T-helper 2 cell treated with Interferon-gamma antibody and Interleukin-4, amounts not matched to agents 5 μg/mL and 100 μg/mL, for 36 hours (primary cell): ENCODE measurements at regions not wholly inside any gene's neighbourhood (a gene's known extent, or its start where the extent isn't known, plus 50 kb on each side); places are given as distances from the start of the nearest gene placed in this dataset.
"Not testable (repeated sequence)": the region's sequence is repeated elsewhere in the genome, so short reads cannot be mapped to it uniquely, and the experiment has no call there.

Source experiments
- DNase-seq: peaks from one replicate; pipeline ENCODE4 v3.0.0; 2021; ENCODE audit warnings: low spot score
- H3K27ac Mint-ChIP-seq: one replicate; pipeline ENCODE4 v1.8.0; 2021; ENCODE audit warnings: mild to moderate bottlenecking, mixed read lengths
- H3K27me3 Mint-ChIP-seq: one replicate; pipeline ENCODE4 v1.8.0; 2021; ENCODE audit warnings: low read depth, mixed read lengths
- H3K36me3 Mint-ChIP-seq: one replicate; pipeline ENCODE4 v1.8.0; 2021; ENCODE audit warnings: low read depth, mixed read lengths
- H3K4me1 Mint-ChIP-seq: one replicate; pipeline ENCODE4 v1.8.0; 2021; ENCODE audit warnings: low read depth, mixed read lengths
- H3K4me3 Mint-ChIP-seq: one replicate; pipeline ENCODE4 v1.8.0; 2022; ENCODE audit warnings: mild to moderate bottlenecking, moderate library complexity, mixed read lengths
- H3K9me3 Mint-ChIP-seq: one replicate; pipeline ENCODE4 v1.8.0; 2021; ENCODE audit warnings: mixed read lengths

DNA sequence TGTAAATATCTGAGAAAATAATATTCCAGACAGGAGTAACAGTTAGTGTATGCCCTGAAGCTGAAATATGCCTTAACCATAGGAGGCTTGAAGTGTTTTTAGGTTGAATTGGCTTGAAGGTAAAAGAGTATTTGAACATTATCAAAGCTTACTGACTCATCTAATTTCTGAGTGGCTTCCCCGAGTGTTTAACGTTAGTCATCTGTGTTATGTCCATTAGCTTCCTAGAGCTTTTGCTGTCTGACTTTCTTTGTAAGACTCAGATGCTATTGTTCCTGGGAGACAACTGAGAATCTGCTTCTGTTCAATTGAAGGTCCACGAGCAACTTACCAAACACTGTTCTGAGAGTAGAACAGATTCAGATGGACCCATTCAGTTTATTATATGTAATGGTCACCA lies 656.8 kb upstream of the NECTIN3 start:
- Mint-ChIP-seq H3K27me3 (no peaks in the 10 kb centered on the region), H3K27ac (no peak overlapping the region), H3K36me3 (no peaks in the 10 kb centered on the region), H3K4me1 (no peaks in the 10 kb centered on the region), H3K4me3 (no peak overlapping the region), H3K9me3 (no peaks in the 10 kb centered on the region)
- no peak for DNase-seq

DNA sequence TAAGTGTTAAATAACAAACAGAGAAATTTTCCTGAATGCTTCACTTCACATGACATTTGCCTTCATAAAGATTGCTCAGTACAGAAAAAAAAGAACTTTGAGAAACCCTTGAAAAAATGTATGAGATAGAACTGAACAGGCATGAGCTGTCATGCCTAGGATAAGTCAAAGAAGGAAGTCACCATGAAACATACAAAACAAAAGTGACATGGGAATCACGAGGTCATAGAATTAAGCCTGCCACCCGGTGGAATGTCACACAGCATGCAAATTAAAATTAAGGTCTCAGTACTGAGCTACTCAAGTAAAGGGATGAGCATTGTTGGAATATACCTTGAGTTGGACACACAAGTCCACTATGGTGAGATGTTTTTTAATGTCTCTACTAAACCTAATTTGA lies 652.5 kb upstream of the NECTIN3 start:
- H3K4me3 Mint-ChIP-seq: no peak overlapping the region
- no peaks in the 10 kb centered on the region for H3K4me1 Mint-ChIP-seq
- no peak overlapping the region for H3K27ac Mint-ChIP-seq
- H3K36me3 Mint-ChIP-seq: no peaks in the 10 kb centered on the region
- no peak for DNase-seq
- H3K9me3 Mint-ChIP-seq: no peaks in the 10 kb centered on the region
- no peaks in the 10 kb centered on the region for H3K27me3 Mint-ChIP-seq

DNA sequence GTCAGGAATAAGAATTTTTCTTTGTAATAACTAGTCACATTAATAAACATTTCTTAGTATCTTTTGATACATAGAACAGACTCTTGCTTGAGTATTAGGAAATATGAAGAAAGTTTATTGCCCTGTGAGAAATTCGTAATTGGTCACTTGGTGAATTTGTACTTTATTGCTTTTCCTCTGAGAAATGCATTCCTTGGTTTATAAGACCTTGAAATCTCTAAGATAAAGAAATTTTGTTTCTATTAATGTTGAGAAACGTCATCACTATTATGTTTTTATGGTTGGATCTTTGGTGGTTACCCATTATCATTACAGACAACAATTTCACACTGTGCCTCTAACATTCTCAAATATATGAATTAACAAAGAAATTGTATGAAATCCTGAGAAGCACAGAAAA lies 652.0 kb upstream of the NECTIN3 start:
- H3K27me3 Mint-ChIP-seq: no peaks in the 10 kb centered on the region
- H3K4me3 Mint-ChIP-seq: no peak overlapping the region
- H3K36me3 Mint-ChIP-seq: no peaks in the 10 kb centered on the region
- H3K27ac Mint-ChIP-seq: no peak overlapping the region
- H3K9me3 Mint-ChIP-seq: no peaks in the 10 kb centered on the region
- H3K4me1 Mint-ChIP-seq: no peaks in the 10 kb centered on the region
- DNase-seq: no peak

DNA sequence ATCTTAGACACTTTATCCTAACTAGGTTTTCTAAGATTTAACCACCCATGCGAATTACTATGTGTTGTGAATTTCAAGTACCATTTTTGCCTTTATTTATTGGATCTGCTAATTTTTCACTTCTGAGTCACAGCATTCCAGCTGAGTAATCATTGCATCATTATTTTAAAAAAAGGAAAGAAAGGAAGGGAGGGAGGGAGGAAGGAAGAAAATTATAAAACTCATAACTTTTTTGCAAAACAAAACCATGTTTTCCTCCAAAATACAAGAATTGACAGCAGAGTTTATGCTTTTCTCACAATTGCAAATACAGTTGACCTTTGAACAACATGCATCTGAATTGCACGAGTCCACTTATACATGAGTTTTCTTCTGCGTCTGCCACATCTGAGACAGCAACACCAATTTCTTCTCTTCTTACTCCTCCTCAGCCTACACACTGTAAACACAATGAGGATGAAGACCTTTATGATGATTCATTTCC lies 651.4 kb upstream of the NECTIN3 start:
- H3K27me3 Mint-ChIP-seq: no peaks in the 10 kb centered on the region
- H3K4me3 Mint-ChIP-seq: no peak overlapping the region
- no peaks in the 10 kb centered on the region for H3K9me3 Mint-ChIP-seq
- H3K36me3 Mint-ChIP-seq: no peaks in the 10 kb centered on the region
- no peaks in the 10 kb centered on the region for H3K4me1 Mint-ChIP-seq
- DNase-seq: no peak
- H3K27ac Mint-ChIP-seq: no peak overlapping the region

DNA sequence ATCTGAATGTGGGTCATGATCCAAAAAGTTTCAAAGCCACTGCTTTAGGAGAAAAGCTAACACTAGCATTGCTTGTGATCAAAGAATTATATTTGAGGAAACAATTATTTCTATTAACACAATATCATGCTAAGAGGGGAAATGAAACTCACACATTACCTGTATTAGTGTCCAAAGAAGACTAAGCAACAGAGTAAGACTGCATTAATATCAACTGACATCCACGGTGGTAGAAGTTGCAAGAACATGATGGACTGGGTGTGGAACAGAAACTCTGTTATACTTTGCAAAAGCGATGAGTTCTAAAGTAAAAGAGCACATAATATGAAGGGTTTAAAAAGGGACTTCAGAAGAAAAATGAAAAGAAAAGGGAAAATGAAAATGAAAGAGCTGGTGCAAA lies 648.3 kb upstream of the NECTIN3 start:
- H3K9me3 Mint-ChIP-seq: no peaks in the 10 kb centered on the region
- H3K36me3 Mint-ChIP-seq: no peaks in the 10 kb centered on the region
- H3K27ac Mint-ChIP-seq: no peak overlapping the region
- H3K4me3 Mint-ChIP-seq: no peak overlapping the region
- H3K4me1 Mint-ChIP-seq: no peaks in the 10 kb centered on the region
- DNase-seq: no peak
- no peaks in the 10 kb centered on the region for H3K27me3 Mint-ChIP-seq

DNA sequence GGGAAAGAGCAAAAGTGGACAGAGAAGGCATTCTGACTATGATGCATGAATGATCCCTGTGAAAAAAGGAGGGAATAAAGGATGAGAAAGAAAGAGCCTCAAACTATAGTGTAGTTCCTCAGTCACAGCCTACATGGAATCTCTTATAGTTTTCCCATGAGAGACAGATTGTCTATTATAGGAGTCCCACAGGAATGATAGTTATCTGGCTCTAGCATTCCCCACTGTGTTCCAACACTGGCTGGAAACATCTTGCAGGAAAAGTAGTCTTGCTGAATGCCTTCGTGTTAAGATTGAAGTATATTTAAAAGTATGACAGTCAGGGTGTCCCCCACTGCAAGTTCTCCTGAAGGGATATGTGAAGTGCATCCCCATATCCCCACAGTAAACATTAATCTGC lies 641.5 kb upstream of the NECTIN3 start:
- H3K4me1 Mint-ChIP-seq: no peaks in the 10 kb centered on the region
- no peaks in the 10 kb centered on the region for H3K36me3 Mint-ChIP-seq
- no peaks in the 10 kb centered on the region for H3K27me3 Mint-ChIP-seq
- H3K4me3 Mint-ChIP-seq: no peak overlapping the region
- H3K27ac Mint-ChIP-seq: no peak overlapping the region
- DNase-seq: no peak
- H3K9me3 Mint-ChIP-seq: no peaks in the 10 kb centered on the region

DNA sequence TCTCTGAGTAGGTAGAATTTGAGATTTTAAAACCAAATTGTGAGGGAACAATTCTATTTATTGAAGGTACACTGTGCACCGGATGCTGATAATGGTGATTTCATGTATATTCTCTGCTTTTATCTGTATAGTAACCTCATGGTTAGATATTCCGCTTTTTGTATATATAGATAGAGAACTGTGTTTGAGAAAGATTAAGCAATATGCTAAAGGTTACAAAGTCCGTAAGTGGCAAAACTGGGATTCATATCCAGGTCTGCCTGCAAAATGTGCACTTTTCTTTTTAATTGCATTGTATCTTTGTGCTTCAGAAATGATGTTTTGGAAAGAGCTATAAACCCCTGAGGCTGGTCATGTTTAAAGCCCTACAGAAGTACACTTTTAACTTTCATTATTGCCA lies 635.4 kb upstream of the NECTIN3 start:
- H3K36me3 Mint-ChIP-seq: no peaks in the 10 kb centered on the region
- no peaks in the 10 kb centered on the region for H3K9me3 Mint-ChIP-seq
- H3K27ac Mint-ChIP-seq: no peak overlapping the region
- DNase-seq: no peak
- H3K4me1 Mint-ChIP-seq: no peaks in the 10 kb centered on the region
- H3K4me3 Mint-ChIP-seq: no peak overlapping the region
- no peaks in the 10 kb centered on the region for H3K27me3 Mint-ChIP-seq

DNA sequence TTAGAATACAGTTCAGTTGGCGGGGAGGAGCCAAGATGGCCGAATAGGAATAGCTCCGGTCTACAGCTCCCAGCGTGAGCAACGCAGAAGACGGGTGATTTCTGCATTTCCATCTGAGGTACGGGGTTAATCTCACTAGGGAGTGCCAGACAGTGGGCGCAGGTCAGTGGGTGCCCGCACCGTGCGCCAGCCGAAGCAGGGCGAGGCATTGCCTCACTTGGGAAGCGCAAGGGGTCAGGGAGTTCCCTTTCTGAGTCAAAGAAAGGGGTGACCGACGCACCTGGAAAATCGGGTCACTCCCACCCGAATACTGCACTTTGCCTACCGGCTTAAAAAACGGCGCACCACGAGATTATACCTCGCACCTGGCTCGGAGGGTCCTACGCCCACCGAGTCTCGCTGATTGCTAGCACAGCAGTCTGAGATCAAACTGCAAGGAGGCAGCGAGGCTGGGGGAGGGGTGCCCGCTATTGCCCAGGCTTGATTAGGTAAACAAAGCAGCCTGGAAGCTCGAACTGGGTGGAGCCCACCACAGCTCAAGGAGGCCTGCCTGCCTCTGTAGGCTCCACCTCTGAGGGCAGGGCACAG lies 631.5 kb upstream of the NECTIN3 start:
- not testable (repeated sequence) for H3K27ac Mint-ChIP-seq, H3K36me3 Mint-ChIP-seq, H3K9me3 Mint-ChIP-seq, H3K4me3 Mint-ChIP-seq, H3K27me3 Mint-ChIP-seq, DNase-seq, H3K4me1 Mint-ChIP-seq

DNA sequence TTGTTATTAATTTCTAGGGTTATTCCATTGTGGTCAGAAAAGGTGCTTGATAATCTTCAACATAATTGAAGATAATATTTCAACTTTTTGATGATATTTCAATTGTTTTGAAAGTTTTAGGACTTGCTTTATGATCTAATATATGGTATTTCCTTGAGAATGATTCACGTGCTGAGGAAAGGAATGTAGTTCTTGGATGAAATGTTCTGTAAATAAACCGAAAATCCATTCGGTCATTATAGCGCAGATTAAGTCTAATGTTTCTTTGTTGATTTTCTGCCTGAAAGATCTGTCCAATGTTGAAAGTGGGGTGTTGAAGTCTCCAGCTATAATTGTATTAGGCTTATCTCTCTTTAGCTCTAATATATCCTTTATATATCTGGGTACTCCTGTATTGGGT lies 617.5 kb upstream of the NECTIN3 start:
- Mint-ChIP-seq H3K36me3 (no peaks in the 10 kb centered on the region), H3K4me3 (no peak overlapping the region), H3K9me3 (no peaks in the 10 kb centered on the region), H3K27ac (no peak overlapping the region), H3K4me1 (no peaks in the 10 kb centered on the region), H3K27me3 (no peaks in the 10 kb centered on the region)
- DNase-seq: no peak

DNA sequence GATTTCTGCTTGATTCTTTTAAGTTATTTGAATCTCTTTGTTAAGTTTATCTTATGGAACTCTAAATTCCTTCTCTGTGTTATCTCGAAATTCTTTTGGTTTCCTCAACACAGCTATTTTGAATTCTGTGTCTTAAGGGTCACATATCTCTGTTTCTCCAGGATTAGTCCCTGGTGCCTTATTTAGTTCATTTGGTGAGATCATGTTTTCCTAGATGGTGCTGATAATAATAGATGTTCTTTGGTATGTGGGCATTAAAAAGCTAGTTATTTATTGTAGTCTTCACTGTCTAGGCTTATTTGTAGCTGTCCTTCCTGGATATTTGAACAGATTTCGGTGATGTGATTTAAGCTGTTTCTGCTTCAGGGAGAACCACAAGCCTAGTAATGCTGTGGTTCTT lies 615.6 kb upstream of the NECTIN3 start:
- no peak for DNase-seq
- Mint-ChIP-seq H3K9me3 (no peaks in the 10 kb centered on the region), H3K36me3 (no peaks in the 10 kb centered on the region), H3K4me3 (no peak overlapping the region), H3K4me1 (no peaks in the 10 kb centered on the region), H3K27ac (no peak overlapping the region), H3K27me3 (no peaks in the 10 kb centered on the region)

DNA sequence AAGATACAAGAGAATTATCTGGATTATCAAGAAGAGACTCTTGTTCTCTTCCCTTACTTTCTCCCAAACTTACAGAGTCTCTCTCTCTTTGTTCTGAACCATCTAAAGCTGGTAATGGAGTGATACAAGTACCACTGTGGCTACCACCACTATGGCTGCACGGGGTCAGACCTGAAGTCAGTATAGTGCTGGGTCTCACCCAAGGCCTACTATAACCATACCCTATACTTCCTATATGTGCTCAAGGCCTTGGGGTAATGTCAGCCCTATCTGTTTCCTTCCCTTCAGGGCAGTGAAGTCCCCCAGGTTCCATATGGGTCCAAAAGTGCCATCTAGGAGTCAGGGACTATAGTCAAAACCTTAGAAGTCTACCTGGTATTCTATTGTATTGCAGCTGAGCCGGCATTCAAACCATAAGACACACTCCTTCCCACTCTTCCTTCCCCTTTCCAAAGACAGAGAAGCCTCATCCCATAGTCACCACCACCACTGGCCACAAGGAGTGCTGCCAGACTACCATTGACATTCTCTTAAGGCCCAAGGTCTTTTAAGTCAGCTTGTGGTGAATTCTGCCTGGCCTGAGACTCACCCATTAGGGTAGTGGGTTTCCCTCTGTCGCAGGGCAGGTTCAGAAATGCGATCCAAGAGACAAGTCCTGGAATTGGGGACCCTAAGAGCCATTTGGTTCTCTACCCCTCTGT lies 615.0 kb upstream of the NECTIN3 start:
- Mint-ChIP-seq H3K4me1 (no peaks in the 10 kb centered on the region), H3K9me3 (no peaks in the 10 kb centered on the region), H3K27ac (no peak overlapping the region), H3K27me3 (no peaks in the 10 kb centered on the region), H3K4me3 (no peak overlapping the region), H3K36me3 (no peaks in the 10 kb centered on the region)
- no peak for DNase-seq

DNA sequence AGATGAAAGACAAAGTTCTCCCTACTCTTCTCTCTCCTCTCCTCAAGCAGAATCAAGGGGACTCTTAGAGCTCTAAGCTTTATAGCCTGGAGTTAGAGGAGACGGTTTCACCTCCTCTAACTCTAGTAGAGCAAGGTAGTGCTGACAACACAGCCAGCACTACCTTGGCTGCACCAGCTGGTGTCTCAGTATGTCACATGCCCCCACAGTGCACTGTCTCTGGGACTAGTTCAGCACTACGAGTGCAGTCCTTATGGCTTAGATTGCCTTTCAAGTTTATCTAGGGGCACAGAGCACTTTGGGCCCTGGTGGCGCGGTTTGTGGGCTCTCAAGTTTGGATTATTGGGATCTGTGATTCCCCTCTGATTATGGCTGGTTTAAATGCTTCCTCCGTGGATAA lies 614.1 kb upstream of the NECTIN3 start:
- DNase-seq: no peak
- Mint-ChIP-seq H3K4me3 (no peak overlapping the region), H3K27ac (no peak overlapping the region), H3K9me3 (no peaks in the 10 kb centered on the region), H3K27me3 (no peaks in the 10 kb centered on the region), H3K4me1 (no peaks in the 10 kb centered on the region), H3K36me3 (no peaks in the 10 kb centered on the region)

DNA sequence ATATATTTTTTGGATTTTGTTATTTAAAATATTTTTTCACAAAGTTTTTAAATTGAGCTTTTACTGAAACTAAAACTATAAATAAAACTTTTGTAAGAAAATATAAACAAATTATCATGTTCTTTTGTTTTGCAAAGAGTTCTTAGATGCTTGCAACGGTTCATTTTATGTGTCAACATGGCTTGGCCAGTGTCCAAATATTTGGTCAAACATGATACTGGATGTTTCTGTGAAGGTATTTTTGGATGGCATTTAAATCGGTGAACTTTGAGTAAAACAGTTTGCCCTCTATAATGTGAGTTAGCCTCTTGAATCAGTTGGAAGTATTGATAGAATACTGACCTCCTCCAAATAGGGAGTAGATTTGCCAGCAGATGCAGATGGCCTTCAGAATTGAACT lies 612.6 kb upstream of the NECTIN3 start:
- Mint-ChIP-seq H3K9me3 (no peaks in the 10 kb centered on the region), H3K27ac (no peak overlapping the region), H3K4me1 (no peaks in the 10 kb centered on the region), H3K36me3 (no peaks in the 10 kb centered on the region), H3K27me3 (no peaks in the 10 kb centered on the region), H3K4me3 (no peak overlapping the region)
- no peak for DNase-seq

DNA sequence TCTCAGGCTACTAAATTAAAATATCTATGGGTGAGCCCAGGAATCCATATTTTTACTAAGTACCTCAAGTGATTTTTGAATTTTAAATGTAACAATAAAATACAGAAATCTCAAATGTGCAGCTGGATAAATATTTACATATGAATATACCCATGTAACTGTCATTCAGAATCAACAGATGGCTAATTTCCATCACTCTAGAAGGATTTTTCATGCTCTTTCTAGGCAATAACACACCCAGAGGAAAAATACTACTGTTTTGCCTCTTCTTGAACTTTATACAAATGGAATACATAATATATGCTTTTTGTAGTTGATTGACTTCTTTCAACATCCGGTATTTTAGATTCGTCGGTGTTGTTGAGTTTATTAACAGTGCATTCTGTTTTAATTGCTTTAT lies 601.3 kb upstream of the NECTIN3 start:
- no peaks in the 10 kb centered on the region for H3K4me1 Mint-ChIP-seq
- no peak overlapping the region for H3K27ac Mint-ChIP-seq
- DNase-seq: no peak
- no peaks in the 10 kb centered on the region for H3K9me3 Mint-ChIP-seq
- no peaks in the 10 kb centered on the region for H3K27me3 Mint-ChIP-seq
- no peaks in the 10 kb centered on the region for H3K36me3 Mint-ChIP-seq
- no peak overlapping the region for H3K4me3 Mint-ChIP-seq

DNA sequence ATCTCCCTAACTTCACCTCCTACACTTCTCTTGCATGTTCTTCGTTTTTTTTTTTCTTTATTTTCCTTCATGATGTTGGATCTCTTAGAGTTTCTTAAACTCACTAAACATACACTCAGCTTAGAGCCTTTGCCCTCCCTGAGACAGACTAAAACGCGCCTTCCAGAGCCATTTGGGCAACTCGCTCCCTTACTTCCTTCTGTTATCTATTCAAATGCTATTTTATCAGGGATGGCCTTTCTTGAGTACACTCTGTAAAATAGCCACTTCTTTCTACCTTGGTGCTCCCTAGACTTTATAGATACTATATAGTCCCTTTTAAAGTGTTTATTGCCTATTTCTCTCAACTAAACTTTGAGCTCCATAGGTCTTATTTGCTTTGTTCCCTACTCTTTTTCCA lies 598.2 kb upstream of the NECTIN3 start:
- Mint-ChIP-seq H3K36me3 (no peaks in the 10 kb centered on the region), H3K4me3 (no peak overlapping the region), H3K4me1 (no peaks in the 10 kb centered on the region), H3K9me3 (no peaks in the 10 kb centered on the region), H3K27me3 (no peaks in the 10 kb centered on the region), H3K27ac (no peak overlapping the region)
- no peak for DNase-seq
